ENCODE measurements at regions not wholly inside any gene's neighbourhood (a gene's known extent, or its start where the extent isn't known, plus 50 kb on each side); places are given as distances from the start of the nearest gene placed in this dataset.

GRCh38 chrX:34778916-34779315 lies 121.8 kb upstream of the TMEM47 start (continued):
- TF ChIP-seq CTCF (IDR thresholded peaks at IDR 0.05) (no peak), CREB1 (CRISPR knock-in tag; IDR thresholded peaks at IDR 0.05) (no peak), FOXP1 (CRISPR knock-in tag; IDR thresholded peaks at IDR 0.05; ENCODE audit: borderline replicate concordance) (no peak), ZNF317 (CRISPR knock-in tag; IDR thresholded peaks at IDR 0.05; ENCODE audit: borderline replicate concordance, low read depth) (no peak), HMGA2 (CRISPR knock-in tag; IDR thresholded peaks at IDR 0.05) (no peak), SMAD3 (CRISPR knock-in tag; IDR thresholded peaks at IDR 0.05; ENCODE audit: borderline replicate concordance) (no peak), TCF7 (CRISPR knock-in tag; IDR thresholded peaks at IDR 0.05; ENCODE audit: low read depth) (no peak), KAT7 (CRISPR knock-in tag; IDR thresholded peaks at IDR 0.05; ENCODE audit: borderline replicate concordance) (no peak), SMAD4 (CRISPR knock-in tag; IDR thresholded peaks at IDR 0.05) (no peak), GRHL2 (CRISPR knock-in tag; IDR thresholded peaks at IDR 0.05; ENCODE audit: insufficient replicate concordance, severe bottlenecking) (no peak)
- TF ChIP-seq, protein P1, sequence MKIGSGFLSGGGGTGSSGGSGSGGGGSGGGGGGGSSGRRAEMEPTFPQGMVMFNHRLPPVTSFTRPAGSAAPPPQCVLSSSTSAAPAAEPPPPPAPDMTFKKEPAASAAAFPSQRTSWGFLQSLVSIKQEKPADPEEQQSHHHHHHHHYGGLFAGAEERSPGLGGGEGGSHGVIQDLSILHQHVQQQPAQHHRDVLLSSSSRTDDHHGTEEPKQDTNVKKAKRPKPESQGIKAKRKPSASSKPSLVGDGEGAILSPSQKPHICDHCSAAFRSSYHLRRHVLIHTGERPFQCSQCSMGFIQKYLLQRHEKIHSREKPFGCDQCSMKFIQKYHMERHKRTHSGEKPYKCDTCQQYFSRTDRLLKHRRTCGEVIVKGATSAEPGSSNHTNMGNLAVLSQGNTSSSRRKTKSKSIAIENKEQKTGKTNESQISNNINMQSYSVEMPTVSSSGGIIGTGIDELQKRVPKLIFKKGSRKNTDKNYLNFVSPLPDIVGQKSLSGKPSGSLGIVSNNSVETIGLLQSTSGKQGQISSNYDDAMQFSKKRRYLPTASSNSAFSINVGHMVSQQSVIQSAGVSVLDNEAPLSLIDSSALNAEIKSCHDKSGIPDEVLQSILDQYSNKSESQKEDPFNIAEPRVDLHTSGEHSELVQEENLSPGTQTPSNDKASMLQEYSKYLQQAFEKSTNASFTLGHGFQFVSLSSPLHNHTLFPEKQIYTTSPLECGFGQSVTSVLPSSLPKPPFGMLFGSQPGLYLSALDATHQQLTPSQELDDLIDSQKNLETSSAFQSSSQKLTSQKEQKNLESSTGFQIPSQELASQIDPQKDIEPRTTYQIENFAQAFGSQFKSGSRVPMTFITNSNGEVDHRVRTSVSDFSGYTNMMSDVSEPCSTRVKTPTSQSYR (CRISPR knock-in tag; IDR thresholded peaks at IDR 0.05): no peak
- TF ChIP-seq, protein P2, sequence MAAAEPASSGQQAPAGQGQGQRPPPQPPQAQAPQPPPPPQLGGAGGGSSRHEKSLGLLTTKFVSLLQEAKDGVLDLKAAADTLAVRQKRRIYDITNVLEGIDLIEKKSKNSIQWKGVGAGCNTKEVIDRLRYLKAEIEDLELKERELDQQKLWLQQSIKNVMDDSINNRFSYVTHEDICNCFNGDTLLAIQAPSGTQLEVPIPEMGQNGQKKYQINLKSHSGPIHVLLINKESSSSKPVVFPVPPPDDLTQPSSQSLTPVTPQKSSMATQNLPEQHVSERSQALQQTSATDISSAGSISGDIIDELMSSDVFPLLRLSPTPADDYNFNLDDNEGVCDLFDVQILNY (CRISPR knock-in tag; IDR thresholded peaks at IDR 0.05): no peak

DNA sequence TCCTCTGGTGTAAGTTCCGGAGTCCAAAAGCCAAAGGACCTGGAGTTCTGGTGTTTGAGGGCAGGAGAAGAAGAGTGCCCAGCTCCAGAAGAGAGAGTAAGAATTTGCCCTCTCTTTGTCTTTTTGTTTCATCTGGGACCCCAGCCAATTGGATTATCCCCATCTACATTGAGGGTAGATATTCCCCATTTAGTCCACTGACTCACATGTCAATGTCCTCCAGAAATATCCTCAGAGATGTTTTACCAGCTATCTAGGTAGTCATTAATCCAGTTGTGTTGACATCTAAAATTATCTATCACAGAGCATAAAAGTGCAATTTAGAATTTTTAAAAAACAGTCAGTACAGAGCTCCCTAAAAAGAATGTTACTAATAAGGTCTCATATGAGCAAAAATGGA lies 132.9 kb upstream of the TMEM47 start:
- CTCF ChIA-PET: no interaction called here
- DNase-seq (ENCODE audit: low spot score) (no peak), ATAC-seq (no peak)
- Mint-ChIP-seq H3K27me3 (ENCODE audit: low read depth) (no peaks in the 10 kb centered on the region), H3K9me3 (peaks cover 9% of the 10 kb centered on the region), H3K4me3 (no peak overlapping the region), H3K27ac (no peak overlapping the region), H3K36me3 (0 out of 2 replicates have a peak, but pooled peaks cover 2% of the 10 kb centered on the region), H3K4me1 (no peaks in the 10 kb centered on the region)
- POLR2A ChIA-PET: no interaction called here
- TF ChIP-seq ELF4 (CRISPR knock-in tag; IDR thresholded peaks at IDR 0.05; ENCODE audit: low read depth): no peak
- TF ChIP-seq KAT7 (CRISPR knock-in tag; IDR thresholded peaks at IDR 0.05; ENCODE audit: borderline replicate concordance): no peak
- no peak for TF ChIP-seq TEAD4 (CRISPR knock-in tag; IDR thresholded peaks at IDR 0.05)
- TF ChIP-seq MAX (CRISPR knock-in tag; IDR thresholded peaks at IDR 0.05): no peak
- TF ChIP-seq, protein P2 (CRISPR knock-in tag; IDR thresholded peaks at IDR 0.05): no peak
- TF ChIP-seq, protein P3, sequence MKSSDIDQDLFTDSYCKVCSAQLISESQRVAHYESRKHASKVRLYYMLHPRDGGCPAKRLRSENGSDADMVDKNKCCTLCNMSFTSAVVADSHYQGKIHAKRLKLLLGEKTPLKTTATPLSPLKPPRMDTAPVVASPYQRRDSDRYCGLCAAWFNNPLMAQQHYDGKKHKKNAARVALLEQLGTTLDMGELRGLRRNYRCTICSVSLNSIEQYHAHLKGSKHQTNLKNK (CRISPR knock-in tag; IDR thresholded peaks at IDR 0.05): no peak
- TF ChIP-seq SP1 (CRISPR knock-in tag; conservative IDR thresholded peaks at IDR 0.05): no peak
- TF ChIP-seq, protein P4, sequence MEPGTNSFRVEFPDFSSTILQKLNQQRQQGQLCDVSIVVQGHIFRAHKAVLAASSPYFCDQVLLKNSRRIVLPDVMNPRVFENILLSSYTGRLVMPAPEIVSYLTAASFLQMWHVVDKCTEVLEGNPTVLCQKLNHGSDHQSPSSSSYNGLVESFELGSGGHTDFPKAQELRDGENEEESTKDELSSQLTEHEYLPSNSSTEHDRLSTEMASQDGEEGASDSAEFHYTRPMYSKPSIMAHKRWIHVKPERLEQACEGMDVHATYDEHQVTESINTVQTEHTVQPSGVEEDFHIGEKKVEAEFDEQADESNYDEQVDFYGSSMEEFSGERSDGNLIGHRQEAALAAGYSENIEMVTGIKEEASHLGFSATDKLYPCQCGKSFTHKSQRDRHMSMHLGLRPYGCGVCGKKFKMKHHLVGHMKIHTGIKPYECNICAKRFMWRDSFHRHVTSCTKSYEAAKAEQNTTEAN (CRISPR knock-in tag; IDR thresholded peaks at IDR 0.05): no peak
- no peak for TF ChIP-seq USF2 (CRISPR knock-in tag; IDR thresholded peaks at IDR 0.05)
- no peak for TF ChIP-seq CREB1 (CRISPR knock-in tag; IDR thresholded peaks at IDR 0.05)
- no peak for TF ChIP-seq ZNF671 (CRISPR knock-in tag; IDR thresholded peaks at IDR 0.05)
- TF ChIP-seq CTCF (IDR thresholded peaks at IDR 0.05): no peak
- no peak for TF ChIP-seq ZNF232 (CRISPR knock-in tag; IDR thresholded peaks at IDR 0.05)

All from WTC11 (cell line).